ENCODE measurements at regions not wholly inside any gene's neighbourhood (a gene's known extent, or its start where the extent isn't known, plus 50 kb on each side); places are given as distances from the start of the nearest gene placed in this dataset.

- no peak for TF ChIP-seq CTCF (IDR thresholded peaks at IDR 0.05)
- no peak for TF ChIP-seq POLR2A (IDR thresholded peaks at IDR 0.05)
Measured at GRCh38 chr4:135194477-135194876, 992.9 kb upstream of the PABPC4L start.
